Fibroblast of mammary gland (primary cell): ENCODE measurements at regions not wholly inside any gene's neighbourhood (a gene's known extent, or its start where the extent isn't known, plus 50 kb on each side); places are given as distances from the start of the nearest gene placed in this dataset.
A peak's percentile ranks its signal among the peaks of the same experiment; 100 is the strongest.

Source experiments
- DNase-seq: peaks from one replicate; pipeline ENCODE4 v3.0.0-alpha.2; 2010; ENCODE audit warnings: low read depth
- H3K4me3 ChIP-seq: 2 replicates; pipeline ENCODE4 v1.5.1; 2011; ENCODE audit warnings: low read depth, mild to moderate bottlenecking, low read length, moderate library complexity; ENCODE audit not compliant: control insufficient read depth
- TF ChIP-seq, protein P1 (sequence below): conservative IDR thresholded peaks from 2 replicates; pipeline ENCODE4 v1.5.1; 2011; ENCODE audit warnings: low read depth, low read length, inconsistent platforms; ENCODE audit not compliant: control insufficient read depth, insufficient read depth

DNA sequence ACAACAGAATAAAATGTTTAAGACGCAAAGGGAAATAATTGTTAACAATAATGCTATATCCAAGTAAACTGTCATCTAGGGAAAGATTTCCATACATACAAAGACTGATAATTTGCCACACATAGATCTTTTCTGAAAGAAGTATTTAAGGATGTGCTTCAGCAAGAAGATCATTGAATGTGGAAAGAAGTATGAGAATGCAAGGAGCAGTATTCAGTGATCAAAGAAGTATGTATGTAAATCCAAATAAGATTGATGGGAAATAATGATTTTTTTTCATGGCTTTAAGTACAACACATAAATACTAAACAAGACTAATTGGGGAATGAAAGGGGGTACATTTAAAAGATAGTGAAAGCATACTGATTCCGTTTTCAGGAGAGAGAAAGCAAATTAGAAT, 410.4 kb upstream of the HS6ST1 start:
- no peak for DNase-seq
- no peak overlapping the region for H3K4me3 ChIP-seq
- TF ChIP-seq, protein P1, sequence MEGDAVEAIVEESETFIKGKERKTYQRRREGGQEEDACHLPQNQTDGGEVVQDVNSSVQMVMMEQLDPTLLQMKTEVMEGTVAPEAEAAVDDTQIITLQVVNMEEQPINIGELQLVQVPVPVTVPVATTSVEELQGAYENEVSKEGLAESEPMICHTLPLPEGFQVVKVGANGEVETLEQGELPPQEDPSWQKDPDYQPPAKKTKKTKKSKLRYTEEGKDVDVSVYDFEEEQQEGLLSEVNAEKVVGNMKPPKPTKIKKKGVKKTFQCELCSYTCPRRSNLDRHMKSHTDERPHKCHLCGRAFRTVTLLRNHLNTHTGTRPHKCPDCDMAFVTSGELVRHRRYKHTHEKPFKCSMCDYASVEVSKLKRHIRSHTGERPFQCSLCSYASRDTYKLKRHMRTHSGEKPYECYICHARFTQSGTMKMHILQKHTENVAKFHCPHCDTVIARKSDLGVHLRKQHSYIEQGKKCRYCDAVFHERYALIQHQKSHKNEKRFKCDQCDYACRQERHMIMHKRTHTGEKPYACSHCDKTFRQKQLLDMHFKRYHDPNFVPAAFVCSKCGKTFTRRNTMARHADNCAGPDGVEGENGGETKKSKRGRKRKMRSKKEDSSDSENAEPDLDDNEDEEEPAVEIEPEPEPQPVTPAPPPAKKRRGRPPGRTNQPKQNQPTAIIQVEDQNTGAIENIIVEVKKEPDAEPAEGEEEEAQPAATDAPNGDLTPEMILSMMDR, result no peak

DNA sequence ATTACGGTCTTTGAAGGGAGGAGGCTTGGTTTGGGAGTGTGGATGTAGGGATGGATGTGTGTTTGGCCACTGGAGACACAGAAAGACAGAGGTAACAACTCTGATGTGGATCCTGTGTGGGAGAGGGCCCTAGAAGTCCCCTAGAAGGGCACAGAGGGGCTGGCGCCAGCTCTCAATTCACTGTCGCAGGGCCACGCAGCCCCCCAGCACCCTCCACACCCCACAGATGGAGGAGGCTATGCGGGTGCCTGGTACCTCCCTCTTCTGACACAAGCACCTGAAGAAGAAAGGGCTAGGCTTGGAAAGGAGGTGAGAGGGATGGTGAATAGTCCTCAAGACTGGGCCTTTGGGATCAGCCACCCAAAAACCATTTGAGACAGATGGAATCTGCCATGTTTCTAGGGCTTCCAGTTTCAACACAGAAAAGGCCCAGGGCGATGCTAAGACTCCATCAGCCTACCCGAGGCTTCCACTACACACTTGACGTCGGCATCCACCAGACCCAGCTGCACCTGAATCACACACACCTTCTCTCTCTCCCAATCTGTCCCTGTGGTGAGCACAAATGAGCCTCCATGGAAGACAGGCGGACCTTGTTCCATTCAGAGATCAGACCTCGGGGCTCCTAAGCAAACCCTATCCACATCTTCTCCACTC, 413.5 kb upstream of the HS6ST1 start:
- TF ChIP-seq, protein P1, result no peak
- no peak overlapping the region for H3K4me3 ChIP-seq
- no peak for DNase-seq

DNA sequence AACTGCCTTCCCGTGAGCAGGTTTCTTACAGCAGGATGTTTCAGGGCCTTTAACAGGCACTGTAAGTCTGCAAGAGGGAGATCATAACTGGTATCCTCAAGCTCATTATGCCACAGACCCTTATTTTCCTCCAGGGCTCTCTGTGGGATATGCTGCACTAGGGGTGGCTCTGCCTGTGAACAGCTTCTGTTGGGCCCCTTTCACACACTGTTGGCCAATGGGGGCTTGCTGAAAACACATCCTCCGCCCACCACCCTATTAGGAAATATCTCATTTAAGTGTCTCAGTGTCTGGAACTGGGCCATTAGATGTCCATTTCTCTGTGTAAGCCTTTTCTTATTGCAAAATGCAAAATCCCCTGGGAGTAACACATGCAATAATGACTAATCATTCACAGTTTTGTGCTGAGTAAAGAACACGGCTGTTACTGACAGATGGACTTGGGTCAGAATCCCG, 414.3 kb upstream of the HS6ST1 start:
- H3K4me3 ChIP-seq, result no peak overlapping the region
- TF ChIP-seq, protein P1, result no peak
- DNase-seq, result peak; percentile 99

DNA sequence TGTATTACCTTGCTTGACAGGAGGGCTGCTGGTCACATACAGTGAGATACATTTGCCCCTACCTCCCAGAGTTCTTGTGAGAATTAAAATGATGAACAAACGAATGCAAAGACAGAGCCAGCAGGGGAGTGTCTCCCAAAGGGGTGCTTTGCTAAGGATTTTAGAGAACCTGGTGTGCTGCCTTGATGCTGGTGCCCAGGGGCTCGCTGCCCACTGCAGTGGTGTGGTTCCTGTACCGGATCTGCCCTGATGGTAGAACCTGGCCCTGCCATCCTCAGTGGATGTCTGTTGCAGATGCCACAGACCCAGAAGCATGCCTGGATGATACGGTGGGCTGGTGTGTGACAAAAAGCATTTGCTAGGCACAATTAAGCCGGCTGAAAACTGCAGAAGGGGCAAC, 414.8 kb upstream of the HS6ST1 start:
- TF ChIP-seq, protein P1, result no peak
- no peak overlapping the region for H3K4me3 ChIP-seq
- no peak for DNase-seq

DNA sequence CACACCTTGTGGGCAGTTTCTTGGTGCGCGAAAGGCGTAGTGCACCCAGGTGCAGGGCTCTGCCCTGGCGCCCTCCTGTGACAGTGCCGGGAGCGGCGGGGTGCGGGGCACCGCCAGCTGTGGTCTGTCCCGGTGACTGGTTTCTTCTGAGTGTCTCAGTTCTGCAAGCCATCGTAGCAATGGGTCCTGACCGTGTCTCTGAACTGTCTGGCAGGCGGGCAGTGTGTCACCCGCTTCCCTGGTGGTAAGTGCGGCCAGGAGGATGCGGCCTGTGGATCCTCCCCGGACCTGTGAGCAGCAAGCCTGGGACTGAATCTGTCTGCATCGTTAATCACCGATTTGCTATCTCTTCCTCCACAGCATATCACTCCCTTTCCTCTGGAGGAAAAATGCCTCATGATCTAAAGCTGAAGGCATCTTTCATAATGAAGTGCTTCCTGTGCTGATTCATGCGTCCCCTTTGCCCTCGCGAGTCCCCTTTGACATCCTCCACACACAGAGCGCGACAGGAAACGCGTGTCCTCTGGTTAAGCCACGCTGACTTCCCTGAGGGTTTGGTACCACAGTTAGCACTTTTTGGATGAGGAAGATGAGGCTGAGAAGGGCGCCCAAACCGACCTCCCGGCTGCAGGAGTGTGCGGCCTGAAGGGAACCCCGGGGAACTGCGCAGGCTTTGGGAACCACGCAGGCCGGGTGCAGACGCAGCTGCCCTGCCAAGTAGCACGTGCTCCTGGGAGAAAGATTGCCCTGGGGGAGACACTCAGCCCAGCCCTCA, 416.0 kb upstream of the HS6ST1 start:
- H3K4me3 ChIP-seq, result no peak overlapping the region
- TF ChIP-seq, protein P1, result no peak
- peak; percentile 82 for DNase-seq

DNA sequence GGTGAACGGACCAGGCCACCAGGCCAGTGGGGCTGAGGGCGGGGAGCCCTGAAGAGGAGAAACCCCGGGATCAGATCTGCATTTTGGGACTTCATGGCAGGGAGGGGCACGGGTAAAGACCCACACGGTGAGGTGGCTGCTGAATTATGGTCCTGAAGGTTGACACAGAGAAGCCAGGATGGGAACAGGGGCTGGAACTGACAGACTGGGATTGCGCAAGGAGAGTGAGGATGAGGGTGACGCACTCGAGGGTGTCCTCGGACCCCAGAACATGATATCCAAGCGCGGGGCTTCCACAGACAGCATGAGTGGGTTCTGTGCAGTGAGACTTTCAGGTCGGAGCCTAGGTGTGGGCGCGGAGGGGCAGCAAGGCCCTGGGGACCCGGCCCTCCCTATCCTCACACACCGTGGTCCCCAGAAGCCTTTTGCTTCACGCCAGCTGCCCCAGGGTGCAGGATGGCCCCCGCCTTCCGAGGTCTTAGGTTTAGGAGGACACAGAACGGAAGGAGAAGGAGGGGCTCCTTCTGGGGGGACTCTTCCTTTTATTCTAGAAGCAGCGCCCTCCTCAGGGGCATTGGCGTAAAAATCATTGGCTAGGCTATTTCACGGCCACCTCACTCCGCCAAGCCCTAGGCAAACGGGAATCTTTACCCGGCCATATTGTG, 416.8 kb upstream of the HS6ST1 start:
- no peak for DNase-seq
- no peak overlapping the region for H3K4me3 ChIP-seq
- TF ChIP-seq, protein P1, result no peak
